Cardiac fibroblast (primary cell): ENCODE measurements at regions not wholly inside any gene's neighbourhood (a gene's known extent, or its start where the extent isn't known, plus 50 kb on each side); places are given as distances from the start of the nearest gene placed in this dataset.

Source experiments
- DNase-seq, 2 donors: peaks; one replicate each; pipeline versions ENCODE4 v3.0.0 to v3.0.0-alpha.2; 2010; ENCODE audit warnings: low read depth in 2 of 2
- H3K4me3 ChIP-seq, 2 donors: replicated peaks in 1 of 2; 1 replicate in 1 of 2; 2 replicates in 1 of 2; pipeline ENCODE4 v1.5.1; 2011; ENCODE audit warnings: low read depth in 2 of 2, low read length in 2 of 2, mild to moderate bottlenecking in 2 of 2, moderate library complexity in 1 of 2
- CTCF ChIP-seq: IDR thresholded peaks from one replicate; pipeline ENCODE4 v1.5.1; 2011; ENCODE audit warnings: low read depth, mild to moderate bottlenecking, low read length, inconsistent platforms

- no peak overlapping the region for H3K4me3 ChIP-seq
- TF ChIP-seq CTCF = no peak
- no peak for DNase-seq
Measured at GRCh38 chr5:159610966-159611579, 280.8 kb upstream of the IL12B start.

GRCh38 chr5:159616952-159617351, 286.7 kb upstream of the IL12B start:
- H3K4me3 ChIP-seq = no peak overlapping the region
- DNase-seq = peak in 1 of 2 donors; percentile 60
- no peak for TF ChIP-seq CTCF

- DNase-seq = no peak
- H3K4me3 ChIP-seq = no peak overlapping the region
- no peak for TF ChIP-seq CTCF
Measured at GRCh38 chr5:159619826-159620225, 289.5 kb upstream of the IL12B start.

DNA sequence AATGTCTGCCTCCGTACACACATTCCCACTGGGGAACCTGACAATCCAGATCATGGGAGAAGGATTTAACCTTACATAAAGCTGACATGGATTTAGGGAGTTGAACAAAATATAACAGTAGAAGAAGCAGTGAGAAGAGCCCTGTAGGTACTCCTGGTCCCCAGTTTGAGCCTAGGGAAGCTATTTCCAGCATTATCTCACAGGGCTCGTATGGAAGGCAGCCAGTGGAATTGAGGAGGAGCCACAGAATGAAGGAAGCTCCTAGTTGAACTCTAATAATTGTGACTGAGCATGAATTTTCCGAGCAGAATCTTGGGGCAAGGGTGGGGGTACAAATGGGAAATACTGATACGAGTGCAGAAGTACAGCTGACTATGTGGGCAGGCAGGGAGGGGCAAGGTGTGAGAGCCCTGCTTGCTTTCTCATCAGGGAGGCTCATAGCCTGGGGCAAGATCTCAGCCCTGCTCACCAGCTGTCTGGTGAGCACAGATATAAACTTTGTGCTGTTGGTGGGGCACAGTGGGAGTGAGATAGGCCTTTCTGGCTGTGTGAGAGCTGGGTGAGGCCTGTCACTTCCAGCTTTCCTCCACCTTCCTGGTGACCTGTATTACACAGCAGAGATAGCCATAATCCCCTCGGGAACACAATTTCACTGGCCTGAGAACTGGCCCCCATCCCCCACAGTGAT, 290.7 kb upstream of the IL12B start:
- no peak for TF ChIP-seq CTCF
- no peak overlapping the region for H3K4me3 ChIP-seq
- no peak for DNase-seq

DNA sequence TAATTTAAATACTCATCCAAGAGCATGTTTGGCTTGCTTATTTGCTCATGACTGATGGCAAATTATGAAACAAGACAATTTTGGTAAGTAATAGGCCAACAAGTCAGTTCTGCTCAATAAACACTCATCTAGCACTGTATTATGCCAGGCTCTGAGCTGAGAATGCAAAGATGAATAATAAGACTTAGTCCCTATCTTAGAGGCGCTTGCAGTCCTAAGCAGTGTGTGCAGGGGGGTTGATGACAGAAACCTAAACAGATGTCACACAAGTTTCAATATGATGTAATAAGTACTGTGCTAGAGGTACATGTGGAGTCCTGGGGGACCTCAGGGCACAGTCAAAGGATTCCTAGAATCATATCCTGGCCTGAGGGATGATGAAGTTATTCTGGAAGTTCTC, 287.6 kb upstream of the ADRA1B start:
- no peak for TF ChIP-seq CTCF
- no peak for DNase-seq
- H3K4me3 ChIP-seq = no peak overlapping the region

- TF ChIP-seq CTCF = no peak
- no peak overlapping the region for H3K4me3 ChIP-seq
- DNase-seq = no peak
Measured at GRCh38 chr5:159629158-159629557, 287.1 kb upstream of the ADRA1B start.

- no peak for TF ChIP-seq CTCF
- DNase-seq = no peak
Measured at GRCh38 chr5:159630545-159630944, 285.7 kb upstream of the ADRA1B start.

More at GRCh38 chr5:159630545-159630944, 285.7 kb upstream of the ADRA1B start:
- H3K4me3 ChIP-seq = no peak overlapping the region
